ENCODE measurements at regions not wholly inside any gene's neighbourhood (a gene's known extent, or its start where the extent isn't known, plus 50 kb on each side); places are given as distances from the start of the nearest gene placed in this dataset.

DNA sequence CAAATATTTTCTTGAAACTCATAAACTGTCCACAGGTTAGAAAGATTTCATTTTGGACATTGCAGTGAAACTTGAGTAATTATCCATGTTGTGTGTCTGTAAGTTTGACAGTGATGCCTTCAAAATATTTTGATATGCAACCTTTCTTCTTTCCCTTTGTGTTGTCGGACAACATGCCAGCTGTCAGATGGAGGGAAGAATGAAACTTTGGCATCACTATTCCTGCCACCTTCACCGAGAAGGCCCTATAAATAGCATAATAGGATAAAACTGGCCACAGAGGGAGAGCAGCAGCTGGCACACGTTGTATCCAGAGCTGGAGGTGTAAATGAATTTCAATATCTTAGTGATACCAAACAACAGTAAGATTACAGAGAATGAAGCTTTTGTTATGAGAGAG lies 436.7 kb upstream of the CFAP20DC start:
- no peak for DNase-seq

DNA sequence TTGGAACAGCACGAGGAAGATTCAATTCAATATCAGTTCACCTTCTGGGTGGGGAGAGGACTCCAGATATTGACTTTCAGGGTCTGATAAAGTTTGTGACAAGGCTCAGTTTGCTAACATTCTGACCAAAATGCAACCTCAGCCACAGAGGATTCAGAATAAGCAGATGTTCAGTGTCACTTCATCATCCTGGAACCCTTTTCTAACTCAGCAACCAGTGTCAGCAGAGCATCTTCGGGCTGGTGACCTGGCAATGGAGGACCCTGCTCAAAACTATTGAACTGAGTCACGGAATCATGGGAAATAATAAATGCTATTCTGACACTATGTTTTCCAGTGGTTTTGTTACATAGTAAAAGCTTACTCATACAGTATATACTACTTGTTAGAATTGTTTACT lies 433.4 kb upstream of the CFAP20DC start:
- no peak for DNase-seq

DNA sequence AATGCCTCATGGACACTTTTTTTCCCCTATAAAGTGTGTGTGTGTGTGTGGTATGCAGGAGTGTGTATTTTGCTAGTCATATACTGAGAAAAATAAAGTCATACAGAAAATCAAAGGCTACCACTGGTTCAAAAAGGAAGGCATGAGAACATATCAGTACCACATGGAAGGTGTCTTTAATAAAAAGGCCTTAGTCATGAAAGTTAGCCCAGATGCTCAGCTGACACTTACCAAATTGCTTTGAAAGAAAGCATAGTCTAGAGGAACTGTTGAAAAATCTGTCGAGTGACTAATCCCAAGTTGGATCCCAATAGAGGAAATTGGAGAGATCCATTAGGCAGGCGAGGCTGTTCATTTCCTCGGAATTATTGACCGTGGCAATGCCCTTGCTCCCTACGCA lies 432.9 kb upstream of the CFAP20DC start:
- no peak for DNase-seq

DNA sequence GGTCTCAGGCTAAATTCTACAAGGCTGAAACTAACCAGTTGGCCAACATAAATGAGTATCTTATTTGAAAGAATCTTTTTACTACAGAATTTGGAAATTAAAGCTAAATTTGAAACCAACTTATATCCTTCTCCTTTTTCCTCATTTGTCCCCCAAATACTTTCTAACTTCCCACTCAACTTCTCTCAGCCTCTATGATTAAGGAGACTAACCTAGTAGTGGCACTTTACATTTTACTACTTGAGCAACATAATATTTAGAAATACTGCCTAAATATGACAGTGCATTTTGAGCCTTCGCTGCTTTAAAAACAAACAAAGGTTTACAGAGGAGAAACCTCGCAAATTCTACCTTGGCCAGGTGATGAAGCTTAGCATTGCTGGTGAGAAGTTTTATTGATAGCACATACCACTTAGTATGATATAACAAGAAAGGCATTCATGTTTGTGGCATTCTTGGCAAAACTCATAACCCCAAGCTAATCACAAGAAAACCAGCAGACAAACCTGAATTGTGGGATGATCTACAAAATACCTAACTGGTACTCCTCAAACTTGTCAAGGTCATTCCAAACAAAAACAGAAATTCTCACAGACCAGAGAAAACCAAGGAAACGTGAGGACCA lies 432.1 kb upstream of the CFAP20DC start:
- DNase-seq, result no peak

DNA sequence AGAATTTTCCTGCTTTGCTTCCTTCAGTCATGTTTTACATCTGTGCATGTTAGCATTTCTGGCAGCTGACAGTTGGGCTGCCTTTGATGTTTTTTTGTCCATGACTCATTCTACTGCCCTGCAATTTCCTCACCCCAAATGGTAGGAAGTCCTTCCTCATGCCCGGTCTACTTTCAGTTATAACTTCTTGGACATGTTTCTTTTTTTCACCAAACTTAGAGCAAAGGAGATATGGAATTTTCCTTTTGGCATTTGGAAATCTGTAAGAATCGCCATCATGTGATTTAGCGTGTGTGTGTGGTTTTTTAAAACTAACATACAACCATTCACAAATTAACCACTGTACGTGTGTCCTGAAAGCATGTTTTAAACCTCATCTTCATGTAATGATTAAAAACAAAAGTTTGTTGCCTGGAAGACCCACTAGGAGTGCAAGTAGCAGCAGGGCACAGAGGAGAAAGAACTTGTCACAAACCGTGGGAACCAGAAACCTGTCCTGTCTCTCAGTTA lies 430.7 kb upstream of the CFAP20DC start:
- no peak for DNase-seq

DNA sequence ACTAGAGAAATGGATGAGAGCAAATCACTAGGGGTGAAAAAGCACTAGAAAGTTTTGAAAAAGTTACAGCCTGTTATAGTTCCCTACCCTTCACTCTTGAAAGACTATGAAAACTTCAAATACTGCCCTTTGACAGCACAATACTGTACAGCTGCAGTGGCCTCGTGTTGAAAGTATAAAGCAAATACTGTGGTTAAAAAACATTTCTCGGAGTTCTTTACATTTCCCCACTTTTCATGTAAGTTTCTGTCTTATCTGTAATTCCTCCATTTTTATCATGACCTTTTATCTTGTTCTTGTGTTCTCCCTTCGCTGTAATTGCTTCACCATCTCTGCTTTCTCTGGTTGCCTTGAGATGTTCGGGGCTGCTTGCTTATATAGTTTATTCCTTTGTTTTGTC lies 423.8 kb upstream of the CFAP20DC start:
- DNase-seq, result no peak

DNA sequence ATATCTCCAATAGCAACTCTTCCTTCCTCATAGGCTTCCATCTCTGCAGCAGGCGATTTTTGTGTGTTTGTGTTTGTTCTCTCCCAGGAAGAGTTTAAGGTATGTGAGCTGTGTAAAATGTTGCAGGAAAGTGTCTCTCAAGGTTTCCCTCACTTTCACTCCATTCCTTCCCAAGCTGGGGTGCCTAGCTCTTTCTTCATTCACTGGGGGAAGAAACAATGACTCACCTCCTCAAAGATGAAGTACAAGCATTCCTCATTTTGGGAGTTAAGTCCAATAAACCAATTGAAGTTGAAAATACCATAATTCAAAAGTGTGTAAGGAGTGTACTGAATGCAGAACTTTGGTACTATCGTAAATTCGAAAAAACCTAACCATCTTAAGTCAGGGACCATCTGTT lies 422.7 kb upstream of the CFAP20DC start:
- DNase-seq, result no peak

DNA sequence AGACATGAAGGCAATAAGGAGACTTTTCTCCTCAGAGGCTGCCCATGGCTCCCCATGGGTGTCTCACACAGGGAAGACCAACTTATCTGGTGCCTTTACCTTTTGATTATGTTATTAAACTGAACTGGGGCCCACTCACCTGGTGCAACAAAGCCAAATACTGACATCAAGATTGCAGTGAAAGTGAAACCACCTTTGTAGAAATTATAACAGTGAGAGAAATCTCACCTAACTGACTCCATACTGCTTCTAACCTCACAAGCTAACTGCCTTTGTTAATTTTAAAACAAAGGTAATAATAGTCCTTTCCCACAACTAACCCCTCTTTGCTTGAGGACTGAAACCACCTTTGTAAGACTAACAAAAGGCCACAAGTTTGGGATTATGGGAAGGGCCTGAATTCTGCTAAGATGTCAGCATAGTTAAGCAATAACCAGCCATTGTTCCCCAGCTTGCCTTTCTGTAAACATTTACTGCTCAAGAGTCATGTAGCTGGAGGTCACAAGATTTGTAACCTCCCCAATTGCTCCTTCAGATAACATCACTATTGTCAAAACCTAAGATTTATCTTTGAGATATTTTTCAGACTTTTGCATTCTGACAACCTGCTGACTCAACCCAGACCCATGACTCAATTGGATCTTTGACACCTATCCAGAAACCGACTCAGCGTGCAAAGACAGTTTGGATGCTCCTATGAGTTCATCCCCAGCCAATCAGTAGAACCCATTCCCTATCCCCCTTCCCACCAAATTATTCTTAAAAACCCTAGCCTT lies 420.3 kb upstream of the CFAP20DC start:
- no peak for DNase-seq

DNA sequence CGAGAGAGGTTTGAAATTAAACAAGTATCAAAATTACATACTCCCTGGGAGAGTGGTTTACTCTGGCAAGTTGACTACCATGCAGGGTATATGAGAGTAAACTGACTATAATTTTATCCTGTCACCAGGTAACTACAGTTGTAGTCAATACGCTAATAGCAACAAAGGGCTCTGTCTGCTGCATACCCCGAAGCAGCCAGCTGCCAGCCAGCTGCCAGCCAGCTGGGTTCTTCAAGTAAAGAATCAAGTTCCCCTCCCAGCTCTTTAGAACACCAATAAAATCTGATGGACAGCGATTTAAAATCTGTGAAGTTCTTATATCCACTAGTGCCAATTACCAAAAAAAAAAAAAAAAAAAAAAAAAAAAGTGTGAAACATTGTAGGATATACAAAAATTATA lies 417.7 kb upstream of the CFAP20DC start:
- no peak for DNase-seq

DNA sequence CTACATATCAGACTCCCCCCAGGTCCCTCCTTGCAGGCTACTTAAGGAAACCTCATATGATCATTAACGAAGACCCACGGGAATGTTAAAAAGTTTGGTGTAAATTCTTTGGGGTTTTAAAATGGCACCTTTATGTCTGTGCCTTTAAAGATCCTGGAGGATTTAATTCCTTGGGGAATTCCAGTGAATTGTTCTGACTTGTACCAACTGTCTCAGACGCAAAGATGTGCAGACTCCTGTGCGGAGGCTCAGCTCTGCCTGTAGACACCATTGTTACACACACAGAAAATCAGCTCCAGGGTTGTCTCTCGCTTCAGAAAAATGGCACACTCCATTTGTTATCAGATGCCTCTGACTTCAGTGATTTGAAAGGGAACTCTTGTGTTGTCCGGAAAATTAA lies 414.4 kb upstream of the CFAP20DC start:
- DNase-seq, result no peak

DNA sequence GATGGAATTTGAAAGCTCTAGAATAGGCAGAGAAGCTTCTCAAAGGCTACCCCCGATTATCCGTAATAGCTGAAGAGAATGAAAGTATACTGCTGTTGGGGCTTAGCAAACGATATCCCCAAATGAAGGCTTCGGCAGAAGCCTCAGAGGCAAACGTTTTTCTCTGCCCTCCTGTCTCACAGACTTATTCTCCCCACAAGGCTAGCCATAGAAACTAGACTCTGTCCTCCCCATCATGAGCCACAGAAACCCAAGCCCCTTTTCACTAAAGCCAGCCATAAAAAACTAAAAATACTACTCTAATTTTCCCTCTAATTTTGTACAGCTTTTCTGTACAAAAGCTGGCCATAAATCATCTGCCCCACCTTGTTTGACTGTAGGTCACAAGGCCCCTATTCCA lies 413.4 kb upstream of the CFAP20DC start:
- DNase-seq, result no peak

DNA sequence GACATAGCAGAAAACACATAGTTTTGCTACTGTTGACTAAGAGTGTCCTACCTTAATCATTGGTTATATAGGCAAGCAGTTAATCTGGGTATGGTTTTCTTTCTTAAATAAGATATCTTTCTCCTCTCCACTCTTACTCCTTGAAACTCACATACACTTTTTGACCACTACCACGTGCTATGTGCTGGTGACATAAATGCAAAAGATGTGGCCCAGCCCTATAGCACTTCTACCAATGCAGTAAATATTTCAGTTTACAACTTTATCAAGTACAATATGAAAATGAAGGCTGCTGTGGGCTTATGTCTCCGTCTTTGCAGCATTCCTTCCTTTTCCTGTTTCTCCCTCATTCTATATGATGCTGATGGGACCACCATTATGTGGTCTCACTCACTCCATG lies 410.2 kb upstream of the CFAP20DC start:
- DNase-seq, result no peak

DNA sequence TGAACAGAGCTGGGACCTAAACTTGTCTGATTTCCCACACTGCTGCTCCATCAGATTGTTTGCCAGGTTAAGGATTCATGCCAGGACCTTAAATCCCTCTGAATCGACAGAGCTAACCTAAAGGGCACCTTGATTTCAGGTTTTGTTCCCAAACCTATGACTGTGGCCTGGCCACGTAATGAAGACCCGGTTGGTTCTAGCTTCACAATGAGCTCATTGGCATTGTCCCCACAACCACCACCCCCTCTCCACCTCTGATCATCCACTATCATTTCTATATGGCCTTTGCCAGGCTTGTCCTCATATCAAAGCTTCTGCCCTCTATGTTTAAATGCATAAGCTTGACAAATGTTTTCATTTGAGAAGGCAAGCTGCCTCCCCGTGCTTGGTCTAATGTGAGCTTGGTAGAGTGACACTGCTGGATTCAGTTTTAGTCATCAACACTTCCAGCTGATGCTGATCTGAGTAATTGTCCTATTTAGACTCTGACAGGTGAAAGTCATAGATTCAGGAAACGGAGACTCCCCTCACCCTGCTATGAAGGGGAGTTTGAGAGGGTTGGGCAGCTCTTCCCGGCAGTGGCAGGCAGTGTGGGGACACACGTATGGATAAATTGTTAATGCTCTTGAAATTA lies 407.1 kb upstream of the CFAP20DC start:
- DNase-seq, result no peak

DNA sequence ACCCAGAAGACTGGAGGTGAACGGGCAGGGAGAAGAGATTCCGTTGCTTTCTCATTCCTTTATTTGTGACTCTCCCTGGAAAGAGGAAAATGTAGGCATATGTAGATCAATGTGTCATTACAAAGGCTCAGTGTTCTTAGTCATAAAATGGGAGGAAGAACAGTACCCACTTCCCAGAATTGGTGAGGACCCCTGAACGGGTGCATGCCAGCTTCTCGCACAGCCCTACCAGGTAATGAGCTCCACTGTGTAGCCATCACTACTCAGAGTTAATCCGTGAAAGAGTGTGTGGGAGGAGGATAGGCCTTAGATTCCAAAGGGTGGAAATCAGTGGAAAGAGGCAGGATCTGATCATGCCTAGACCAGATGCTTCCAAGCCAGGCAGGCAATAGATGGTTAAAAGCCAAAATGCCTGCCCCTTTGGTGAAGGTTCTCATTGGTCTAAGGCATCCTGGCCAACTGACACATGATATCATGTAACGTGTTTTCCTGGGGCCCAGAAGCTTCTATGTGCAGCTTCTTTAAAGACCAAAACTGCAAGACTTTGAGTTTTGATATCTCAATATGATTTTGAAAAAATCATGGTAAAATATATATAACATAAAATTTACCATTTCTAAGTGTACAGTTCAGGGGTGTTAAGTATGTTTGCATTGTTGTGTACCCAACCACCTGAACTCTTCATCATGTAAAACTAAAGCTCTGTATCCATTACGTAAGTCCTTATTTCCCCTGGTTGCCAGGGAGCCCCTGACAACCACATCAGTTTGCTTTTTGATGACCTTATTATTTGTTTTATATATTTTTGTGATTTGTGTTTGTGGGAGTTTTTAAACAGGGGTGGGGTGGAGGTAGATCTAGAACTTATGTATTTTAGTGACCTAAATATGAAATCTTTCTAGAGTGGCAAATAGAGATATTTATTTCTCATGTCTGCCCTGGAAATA lies 402.2 kb upstream of the CFAP20DC start:
- no peak for DNase-seq

DNA sequence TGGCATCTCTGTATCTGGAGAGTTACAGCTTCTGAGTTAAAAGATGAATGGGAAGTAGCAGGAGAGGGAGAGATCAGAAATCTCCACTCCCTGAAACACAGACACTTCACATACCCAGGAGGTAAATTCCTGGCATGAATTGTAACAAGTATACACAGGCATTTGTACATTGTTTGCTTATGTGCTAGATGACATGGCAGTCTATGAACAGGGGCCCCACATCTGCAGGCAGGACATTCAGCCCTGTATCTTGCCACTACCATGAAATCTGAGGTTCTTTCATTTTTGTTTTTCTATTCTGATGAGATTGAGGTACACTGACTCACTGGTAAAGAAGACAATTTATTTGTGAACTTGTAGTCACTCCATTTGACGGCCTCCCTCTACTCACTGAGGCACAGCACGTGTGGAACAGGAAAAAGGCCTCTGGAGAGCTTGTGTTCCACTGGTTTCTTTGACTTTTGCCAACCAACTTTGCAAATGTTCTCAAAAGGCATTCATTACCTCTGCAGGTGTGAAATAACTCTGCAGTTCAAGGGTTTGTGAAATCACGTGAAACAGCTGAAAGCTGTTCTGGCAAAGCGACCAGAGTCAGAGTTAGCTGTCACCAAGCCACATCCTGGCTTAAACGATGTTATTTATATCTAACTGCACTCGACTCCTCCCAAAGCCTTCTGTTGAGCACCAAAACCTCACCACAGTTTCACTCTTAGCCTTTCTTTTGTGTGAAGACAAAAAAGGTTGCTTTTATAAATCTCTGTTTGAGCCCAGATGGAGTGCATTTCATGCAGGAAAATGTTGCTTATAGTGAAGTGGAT lies 401.3 kb upstream of the CFAP20DC start:
- peak; percentile 28 for DNase-seq

DNA sequence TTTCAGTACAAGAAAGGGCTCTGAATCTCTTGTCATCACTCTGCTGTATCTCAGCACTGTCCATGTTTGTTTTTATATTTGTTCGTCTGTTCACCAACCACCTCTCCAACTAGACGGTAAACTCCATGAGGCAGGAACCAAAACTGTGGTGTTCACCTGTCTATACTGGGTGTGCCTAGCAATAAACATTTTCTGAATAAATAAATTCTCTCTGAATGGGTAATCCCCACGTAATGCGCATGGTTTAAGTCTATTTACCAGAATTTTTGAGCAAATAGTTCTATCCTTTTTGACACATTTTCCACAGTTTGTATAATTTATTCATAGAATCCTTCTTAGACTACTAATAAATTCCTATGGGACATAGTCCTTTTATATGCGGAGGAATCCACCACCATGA lies 400.6 kb upstream of the CFAP20DC start:
- DNase-seq, result no peak

DNA sequence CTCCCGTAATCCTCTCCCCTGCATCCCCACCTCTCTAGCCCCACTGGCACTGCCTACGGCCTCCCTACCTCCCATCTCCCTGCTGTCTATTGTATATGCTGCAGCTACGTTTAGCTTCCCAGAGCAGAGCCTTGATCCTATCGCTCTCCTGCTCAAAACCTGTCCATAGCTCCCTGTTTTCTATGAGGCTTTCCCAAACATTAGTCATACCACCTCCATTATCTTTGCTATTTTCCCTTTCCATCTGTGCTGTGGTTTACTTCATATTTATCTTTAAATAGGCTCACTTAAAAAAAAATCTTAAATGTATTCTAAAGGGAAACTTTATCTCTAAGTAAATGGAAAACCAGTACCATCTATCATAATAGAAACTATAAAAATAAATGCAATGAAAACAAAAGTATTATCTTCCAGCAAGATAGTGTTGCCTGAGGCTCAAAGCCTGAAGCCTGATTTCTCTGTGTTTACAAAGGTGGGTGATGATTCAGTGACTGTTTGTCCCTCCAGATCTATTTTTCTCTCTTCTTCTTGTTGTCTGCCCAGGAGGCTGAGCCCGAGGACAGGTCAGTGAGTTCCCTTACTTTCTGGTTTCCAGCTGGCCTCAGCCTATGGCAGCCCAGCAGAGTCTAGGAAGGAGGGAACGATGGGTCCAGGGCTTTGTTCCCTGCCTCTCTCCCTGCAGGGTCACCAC lies 397.1 kb upstream of the CFAP20DC start:
- no peak for DNase-seq

DNA sequence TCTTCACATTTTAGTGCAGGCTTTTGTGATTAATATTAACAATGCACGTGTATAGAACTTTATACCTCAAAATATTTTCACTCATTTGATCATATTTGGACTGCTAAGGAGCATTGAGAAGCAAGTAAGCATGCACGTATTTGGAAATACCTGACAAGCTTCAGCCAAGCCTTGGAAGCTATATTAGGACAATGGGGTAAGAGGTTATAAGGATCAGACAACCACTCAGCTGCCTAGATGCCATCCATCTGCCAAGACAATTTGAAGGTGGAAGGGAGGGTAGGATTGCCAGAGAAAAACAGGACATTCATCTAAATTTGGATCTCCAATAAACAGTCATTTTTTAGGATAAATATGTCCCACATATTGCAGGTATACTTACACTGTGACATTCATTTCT lies 394.9 kb upstream of the CFAP20DC start:
- DNase-seq, result no peak

DNA sequence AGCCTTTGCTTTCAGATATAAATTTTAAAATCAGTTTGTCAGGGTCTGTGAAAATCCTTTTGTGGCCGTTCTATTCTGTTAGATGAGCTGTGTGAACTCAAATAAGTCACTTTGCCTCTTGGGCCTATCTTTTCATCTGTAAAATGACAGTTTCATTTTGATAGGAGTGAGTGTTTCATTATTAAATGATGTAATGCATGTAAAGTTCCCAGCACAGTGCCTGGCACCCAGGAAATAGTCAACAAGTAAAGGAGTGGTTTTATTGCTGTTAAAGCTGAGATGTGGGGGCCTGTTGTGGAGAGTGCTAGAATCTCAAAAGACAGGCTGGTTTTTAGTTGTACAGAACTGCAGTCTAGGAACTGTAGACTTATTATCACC lies 394.5 kb upstream of the CFAP20DC start:
- DNase-seq, result no peak

DNA sequence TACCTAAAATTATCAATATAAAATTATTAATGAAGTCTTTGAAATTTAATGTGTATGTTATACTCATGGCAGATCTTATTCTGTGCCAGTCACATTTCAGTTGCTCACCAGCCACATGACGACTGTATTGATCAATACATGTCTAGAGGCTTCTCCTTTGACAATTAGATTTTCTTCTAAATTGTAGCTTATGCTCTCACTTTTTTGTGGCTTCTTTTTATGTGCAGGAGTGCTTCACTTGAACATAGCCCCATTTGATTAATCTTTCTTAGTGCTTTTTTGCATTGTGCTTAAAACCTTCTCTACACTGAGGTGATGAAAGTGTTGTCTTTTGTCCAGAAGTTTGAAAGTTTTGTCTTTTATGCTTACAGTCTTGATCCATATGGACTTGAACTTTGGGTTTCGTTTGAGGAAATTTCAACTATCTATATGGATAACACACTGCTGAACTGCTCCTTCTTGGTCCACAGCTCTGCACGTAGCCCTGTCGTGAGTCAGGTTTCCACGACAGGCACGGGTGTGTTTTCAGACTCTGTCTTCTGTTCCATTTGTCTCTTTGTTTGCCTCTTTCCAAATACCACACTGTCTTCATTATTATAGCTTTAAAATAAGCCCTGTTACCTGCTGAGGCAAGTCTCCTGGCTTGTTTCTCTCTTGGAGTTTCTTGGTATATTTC lies 393.9 kb upstream of the CFAP20DC start:
- DNase-seq, result no peak

DNA sequence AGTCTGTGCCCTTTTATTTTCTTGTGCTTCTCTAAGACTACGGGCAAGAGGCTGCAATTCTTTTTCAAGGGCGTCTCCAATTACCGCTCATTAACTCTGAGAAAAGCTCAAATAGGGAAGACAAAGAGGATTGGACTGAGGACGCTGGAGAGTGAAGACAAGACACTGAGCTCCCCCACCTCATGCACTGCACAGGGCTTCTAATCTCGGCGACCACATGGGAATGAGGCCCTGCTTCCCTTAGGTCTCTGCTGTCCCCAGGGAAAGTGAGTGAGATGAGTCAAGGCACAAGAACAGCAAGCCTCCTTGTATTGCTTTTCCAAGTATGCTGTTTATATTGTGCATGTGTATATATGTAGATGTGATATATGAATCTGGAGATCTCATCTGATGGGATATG lies 392.2 kb upstream of the CFAP20DC start:
- DNase-seq, result no peak

Measured in activated CD4-positive, alpha-beta T cell treated with anti-CD3 and anti-CD28 coated beads for 1 hour (primary cell).